GM10248 (cell line): ENCODE measurements at regions not wholly inside any gene's neighbourhood (a gene's known extent, or its start where the extent isn't known, plus 50 kb on each side); places are given as distances from the start of the nearest gene placed in this dataset.

Experiments
- CTCF ChIA-PET: fragments of 300-600 bp; sonication (Branson Sonifier 250); formaldehyde crosslinking; extraction: SDS; loops from one replicate; lab custom pipeline; 2021; ENCODE audit warnings: antibody characterized with exemption; lab: Yijun Ruan, JAX
- POLR2A ChIA-PET: fragments of 350-650 bp; sonication (Branson Sonifier 250); formaldehyde crosslinking; extraction: SDS; loops from one replicate; lab custom pipeline; 2020; ENCODE audit warnings: antibody characterized with exemption; lab: Yijun Ruan, JAX
- DNase-seq: peaks from one replicate; pipeline ENCODE4 v3.0.0; 2012; ENCODE audit errors: extremely low spot score
- TF ChIP-seq, protein P1 (sequence below): IDR thresholded peaks from 2 replicates; pipeline ENCODE4 v1.5.1; 2012; ENCODE audit warnings: mild to moderate bottlenecking, low read depth; ENCODE audit errors: extremely low read depth, missing control alignments, control extremely low read depth

DNA sequence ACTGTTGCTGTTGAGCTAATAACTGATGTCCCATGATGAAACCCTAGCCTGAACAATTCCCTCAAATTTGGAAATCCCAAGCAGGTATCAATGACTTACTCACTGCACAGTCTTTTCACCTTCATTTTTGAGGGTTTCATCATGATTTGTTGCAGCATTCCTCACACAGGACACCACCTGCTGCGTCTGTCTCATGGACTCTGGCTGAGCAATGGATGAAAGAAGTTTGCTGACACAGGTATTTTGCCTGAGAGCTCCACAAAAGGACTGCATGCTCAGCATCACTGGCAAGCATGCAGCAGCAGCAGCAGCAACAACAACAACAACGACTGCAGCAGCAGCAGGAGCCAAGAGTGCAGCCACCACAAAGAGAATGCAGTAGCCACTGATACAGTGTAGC, 955.4 kb upstream of the AMELY start:
- CTCF ChIA-PET, result no interaction called here
- TF ChIP-seq, protein P1, sequence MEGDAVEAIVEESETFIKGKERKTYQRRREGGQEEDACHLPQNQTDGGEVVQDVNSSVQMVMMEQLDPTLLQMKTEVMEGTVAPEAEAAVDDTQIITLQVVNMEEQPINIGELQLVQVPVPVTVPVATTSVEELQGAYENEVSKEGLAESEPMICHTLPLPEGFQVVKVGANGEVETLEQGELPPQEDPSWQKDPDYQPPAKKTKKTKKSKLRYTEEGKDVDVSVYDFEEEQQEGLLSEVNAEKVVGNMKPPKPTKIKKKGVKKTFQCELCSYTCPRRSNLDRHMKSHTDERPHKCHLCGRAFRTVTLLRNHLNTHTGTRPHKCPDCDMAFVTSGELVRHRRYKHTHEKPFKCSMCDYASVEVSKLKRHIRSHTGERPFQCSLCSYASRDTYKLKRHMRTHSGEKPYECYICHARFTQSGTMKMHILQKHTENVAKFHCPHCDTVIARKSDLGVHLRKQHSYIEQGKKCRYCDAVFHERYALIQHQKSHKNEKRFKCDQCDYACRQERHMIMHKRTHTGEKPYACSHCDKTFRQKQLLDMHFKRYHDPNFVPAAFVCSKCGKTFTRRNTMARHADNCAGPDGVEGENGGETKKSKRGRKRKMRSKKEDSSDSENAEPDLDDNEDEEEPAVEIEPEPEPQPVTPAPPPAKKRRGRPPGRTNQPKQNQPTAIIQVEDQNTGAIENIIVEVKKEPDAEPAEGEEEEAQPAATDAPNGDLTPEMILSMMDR, result no peak
- POLR2A ChIA-PET, result no interaction called here
- DNase-seq, result no peak

DNA sequence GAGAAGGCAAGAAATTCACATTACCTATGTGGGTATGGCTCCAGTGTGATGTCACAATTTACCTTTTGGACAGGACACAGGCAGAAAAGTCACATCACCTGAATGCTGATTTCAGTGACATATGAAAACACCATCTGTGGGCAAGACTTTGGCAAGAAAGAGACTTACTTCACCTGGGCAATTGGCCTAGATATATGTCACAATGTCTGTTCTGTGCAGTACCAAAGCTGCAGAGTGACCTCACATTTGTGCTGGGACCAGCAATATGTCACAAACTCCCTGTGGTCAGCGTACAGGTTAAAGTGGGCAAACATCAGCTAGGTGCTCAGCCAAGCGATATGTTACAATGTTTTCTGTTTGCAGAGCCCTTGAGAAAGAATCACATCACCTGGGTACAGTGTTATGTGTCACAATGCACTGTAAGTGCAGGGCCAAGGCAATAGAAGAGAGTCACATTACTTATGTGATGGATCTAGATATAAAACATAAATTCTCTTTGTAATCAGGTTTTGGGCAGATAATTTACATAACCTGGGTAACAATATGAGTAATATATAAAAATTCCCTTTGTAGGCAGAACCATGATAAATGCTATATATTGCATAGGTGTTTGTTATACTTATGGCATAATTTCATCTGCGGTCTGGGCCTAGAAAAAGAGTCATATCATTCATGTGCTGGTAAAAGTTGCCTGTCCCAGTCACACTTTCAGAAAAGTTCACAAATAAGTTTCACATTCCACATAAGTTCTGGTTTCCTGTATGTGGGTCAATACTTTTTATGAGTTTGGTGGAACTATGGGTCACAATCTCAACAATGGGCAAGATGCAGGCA, 949.4 kb upstream of the AMELY start:
- CTCF ChIA-PET, result no interaction called here
- no peak for DNase-seq
- TF ChIP-seq, protein P1, result no peak
- POLR2A ChIA-PET, result no interaction called here

- TF ChIP-seq, protein P1, result no peak
- ChIA-PET CTCF (interaction anchor here (1.3 kb wide), 1 partner anchor 13 kb away, joined by 4 read pairs; no protein-coding TSS in a partner anchor), POLR2A (no interaction called here)
- DNase-seq, result no peak
Observed at GRCh38 chrY:7850191-7850590, 938.6 kb upstream of the AMELY start.

DNA sequence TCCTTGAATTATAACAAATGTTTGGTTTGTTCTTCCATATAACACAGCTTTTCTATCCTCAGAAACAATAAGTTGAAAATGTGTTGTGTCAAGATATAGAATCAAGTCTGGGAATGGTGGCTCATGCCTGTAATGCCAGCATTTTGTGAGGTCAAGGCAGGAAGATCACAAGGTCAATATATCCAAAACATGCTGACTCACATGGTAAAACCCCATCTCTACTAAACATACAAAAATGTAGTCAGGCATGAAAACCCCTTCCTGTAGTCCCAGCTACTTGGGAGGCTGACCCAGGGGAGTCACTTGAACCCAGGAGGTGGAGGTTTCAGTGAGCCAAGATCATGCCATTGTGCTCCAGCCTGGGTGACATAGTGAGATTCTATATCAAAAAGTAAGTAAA, 934.2 kb upstream of the AMELY start:
- ChIA-PET POLR2A (no interaction called here), CTCF (no interaction called here)
- no peak for DNase-seq
- TF ChIP-seq, protein P1, result no peak

GRCh38 chrY:7837046-7837445, 925.5 kb upstream of the AMELY start:
- TF ChIP-seq, protein P1, result no peak
- no peak for DNase-seq
- ChIA-PET CTCF (no interaction called here), POLR2A (no interaction called here)

GRCh38 chrY:7836366-7836765, 924.8 kb upstream of the AMELY start:
- ChIA-PET POLR2A (no interaction called here), CTCF (no interaction called here)
- TF ChIP-seq, protein P1, result no peak
- no peak for DNase-seq
